Osteocyte (in vitro differentiated cells): ENCODE measurements at regions not wholly inside any gene's neighbourhood (a gene's known extent, or its start where the extent isn't known, plus 50 kb on each side); places are given as distances from the start of the nearest gene placed in this dataset.

Experiments used
- DNase-seq: peaks from one replicate; pipeline ENCODE4 v3.0.0; 2021; ENCODE audit warnings: mixed read lengths; ENCODE audit not compliant: unreplicated experiment; ENCODE audit errors: extremely low spot score
- H3K27ac Mint-ChIP-seq: one replicate; pipeline ENCODE4 v1.8.0; 2021; ENCODE audit warnings: mild to moderate bottlenecking, mixed read lengths; ENCODE audit not compliant: unreplicated experiment
- H3K27me3 Mint-ChIP-seq: one replicate; pipeline ENCODE4 v1.8.0; 2021; ENCODE audit warnings: mixed read lengths; ENCODE audit not compliant: unreplicated experiment
- H3K36me3 Mint-ChIP-seq: one replicate; pipeline ENCODE4 v1.8.0; 2021; ENCODE audit warnings: mixed read lengths; ENCODE audit not compliant: unreplicated experiment
- H3K4me1 Mint-ChIP-seq: one replicate; pipeline ENCODE4 v1.8.0; 2021; ENCODE audit warnings: mixed read lengths; ENCODE audit not compliant: unreplicated experiment
- H3K4me3 Mint-ChIP-seq: one replicate; pipeline ENCODE4 v1.8.0; 2021; ENCODE audit warnings: mild to moderate bottlenecking, moderate library complexity, mixed read lengths; ENCODE audit not compliant: unreplicated experiment
- H3K9me3 Mint-ChIP-seq: one replicate; pipeline ENCODE4 v1.8.0; 2021; ENCODE audit warnings: mixed read lengths; ENCODE audit not compliant: unreplicated experiment
- CTCF ChIP-seq: fragments of 200-600 bp; sonication (generic); IDR thresholded peaks from 2 replicates; pipeline ENCODE4 v1.5.0; 2021; ENCODE audit warnings: antibody characterized with exemption, mild to moderate bottlenecking, moderate library complexity

DNA sequence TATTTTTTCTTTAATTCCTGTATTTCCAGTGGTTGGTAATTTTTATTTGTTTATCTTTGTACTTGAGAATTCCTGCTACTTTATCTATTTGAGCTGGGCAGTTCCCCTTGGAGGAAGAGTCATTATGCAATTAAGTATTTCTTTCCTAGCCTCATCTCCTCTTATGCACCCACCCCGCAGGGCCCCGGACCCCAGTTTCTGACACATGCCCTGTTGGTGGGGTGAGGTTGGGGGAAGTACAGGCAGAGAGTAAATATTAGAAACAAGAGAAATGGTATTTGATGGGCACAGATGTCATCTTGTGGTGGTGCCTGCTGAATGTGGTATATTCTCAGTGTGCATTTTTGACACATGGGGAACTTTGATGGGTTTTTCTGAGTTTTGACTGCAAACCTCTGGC is 602.7 kb upstream of the NOX3 start:
- Mint-ChIP-seq H3K4me1 (no peaks in the 10 kb centered on the region), H3K27me3 (no peaks in the 10 kb centered on the region), H3K9me3 (peaks cover 35% of the 10 kb centered on the region), H3K36me3 (no peaks in the 10 kb centered on the region), H3K27ac (no peak overlapping the region), H3K4me3 (no peak overlapping the region)
- no peak for TF ChIP-seq CTCF
- DNase-seq = no peak

DNA sequence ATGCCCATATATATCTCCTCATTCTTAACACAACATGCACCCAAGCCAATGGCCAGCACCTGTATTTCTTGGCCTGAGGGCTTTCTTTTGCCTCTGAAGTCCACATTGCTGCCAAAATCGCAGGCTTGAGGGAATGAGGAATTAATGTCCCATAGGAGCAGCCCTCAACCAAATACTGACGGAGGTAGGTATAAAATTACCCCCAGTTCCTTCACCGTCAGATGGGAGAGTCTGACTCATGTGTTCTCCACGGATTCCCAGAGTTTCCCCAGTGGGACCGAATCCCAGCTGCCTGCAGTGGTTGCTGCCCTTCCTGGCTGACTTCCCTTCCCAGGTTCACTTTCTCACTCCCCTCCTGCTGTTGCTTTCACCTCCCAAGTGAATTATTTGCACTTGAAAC is 602.2 kb upstream of the NOX3 start:
- no peak for TF ChIP-seq CTCF
- Mint-ChIP-seq H3K27me3 (no peaks in the 10 kb centered on the region), H3K4me3 (no peak overlapping the region), H3K27ac (no peak overlapping the region), H3K4me1 (no peaks in the 10 kb centered on the region), H3K36me3 (no peaks in the 10 kb centered on the region), H3K9me3 (peaks cover 36% of the 10 kb centered on the region)
- no peak for DNase-seq

DNA sequence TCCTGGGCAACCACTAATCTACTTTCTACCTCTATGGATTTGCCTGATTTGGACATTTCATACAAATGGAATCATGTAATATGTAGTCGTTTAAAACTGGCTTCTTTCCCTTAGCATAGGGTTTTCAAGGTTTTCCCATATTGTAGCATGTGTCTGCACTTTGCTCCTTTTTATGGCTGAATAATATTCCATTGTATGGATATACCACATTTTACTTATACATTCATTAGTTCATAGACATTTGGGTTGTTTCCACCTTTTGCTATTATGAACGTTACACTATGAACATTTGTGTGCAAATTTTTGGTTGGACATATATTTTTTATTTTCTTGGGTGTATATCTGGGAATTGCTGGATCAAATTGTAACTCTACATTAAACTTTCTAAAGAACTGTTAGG is 600.4 kb upstream of the NOX3 start:
- Mint-ChIP-seq H3K4me1 (no peaks in the 10 kb centered on the region), H3K36me3 (no peaks in the 10 kb centered on the region), H3K4me3 (no peak overlapping the region), H3K9me3 (peaks cover 35% of the 10 kb centered on the region), H3K27ac (no peak overlapping the region), H3K27me3 (no peaks in the 10 kb centered on the region)
- no peak for DNase-seq
- TF ChIP-seq CTCF = no peak

DNA sequence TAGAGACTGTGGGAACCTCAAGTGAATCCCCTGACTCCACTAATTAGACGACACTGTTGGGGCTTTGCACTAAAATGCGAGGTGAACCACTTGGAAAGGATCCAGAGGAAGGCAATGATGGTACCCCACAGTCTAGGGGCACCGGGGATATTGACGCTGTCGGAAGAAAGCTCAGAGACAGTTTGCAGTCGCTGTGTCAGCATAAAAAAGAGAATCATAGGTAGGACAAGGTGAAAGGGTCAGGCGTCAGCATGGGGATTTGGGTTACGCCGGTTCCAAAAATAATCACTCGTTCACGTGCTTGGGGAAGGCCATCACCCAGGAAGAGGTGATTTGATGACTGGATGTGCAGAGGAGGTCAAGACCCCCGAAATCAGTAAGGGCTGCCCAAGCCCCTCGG is 598.0 kb upstream of the NOX3 start:
- no peak for DNase-seq
- H3K4me1 Mint-ChIP-seq = no peaks in the 10 kb centered on the region
- no peaks in the 10 kb centered on the region for H3K27me3 Mint-ChIP-seq
- H3K9me3 Mint-ChIP-seq = peaks cover 38% of the 10 kb centered on the region
- no peaks in the 10 kb centered on the region for H3K36me3 Mint-ChIP-seq
- no peak for TF ChIP-seq CTCF
- no peak overlapping the region for H3K27ac Mint-ChIP-seq
- no peak overlapping the region for H3K4me3 Mint-ChIP-seq

GRCh38 chr6:156046841-156047449 is 591.3 kb upstream of the NOX3 start:
- no peak for TF ChIP-seq CTCF
- Mint-ChIP-seq H3K9me3 (peaks cover 22% of the 10 kb centered on the region), H3K4me1 (no peaks in the 10 kb centered on the region), H3K36me3 (no peaks in the 10 kb centered on the region), H3K4me3 (no peak overlapping the region), H3K27ac (no peak overlapping the region), H3K27me3 (no peaks in the 10 kb centered on the region)
- no peak for DNase-seq
